ENCODE measurements at regions not wholly inside any gene's neighbourhood (a gene's known extent, or its start where the extent isn't known, plus 50 kb on each side); places are given as distances from the start of the nearest gene placed in this dataset.

DNA sequence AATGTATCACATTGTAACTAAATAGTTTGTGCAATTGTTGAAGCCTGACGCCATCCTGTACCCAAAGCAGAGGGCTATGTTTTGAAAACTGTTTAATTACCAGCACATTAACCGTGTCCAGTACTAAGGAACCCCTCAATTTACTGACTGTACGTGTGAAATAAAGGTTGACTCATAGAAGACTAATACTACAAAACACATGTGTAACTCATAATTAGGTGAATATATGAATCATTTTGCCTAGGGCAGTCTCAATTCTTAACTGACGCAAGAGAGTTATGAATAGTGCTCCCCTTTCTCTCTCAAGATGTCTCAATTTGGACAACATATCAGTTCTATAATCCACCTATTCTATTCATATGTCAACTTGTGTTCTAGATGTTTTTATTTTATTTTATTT lies 558.4 kb downstream of the PRDM9 start:
- Histone ChIP-seq H3K27me3 (ENCODE audit: control insufficient read depth, insufficient read depth, low read length) (no peaks in the 10 kb centered on the region), H3K36me3 (ENCODE audit: control insufficient read depth, insufficient read depth, low read length) (no peaks in the 10 kb centered on the region), H3K4me3 (ENCODE audit: low read depth, low read length) (no peak overlapping the region)
- CTCF ChIA-PET: no interaction called here
- TF ChIP-seq, protein P1, sequence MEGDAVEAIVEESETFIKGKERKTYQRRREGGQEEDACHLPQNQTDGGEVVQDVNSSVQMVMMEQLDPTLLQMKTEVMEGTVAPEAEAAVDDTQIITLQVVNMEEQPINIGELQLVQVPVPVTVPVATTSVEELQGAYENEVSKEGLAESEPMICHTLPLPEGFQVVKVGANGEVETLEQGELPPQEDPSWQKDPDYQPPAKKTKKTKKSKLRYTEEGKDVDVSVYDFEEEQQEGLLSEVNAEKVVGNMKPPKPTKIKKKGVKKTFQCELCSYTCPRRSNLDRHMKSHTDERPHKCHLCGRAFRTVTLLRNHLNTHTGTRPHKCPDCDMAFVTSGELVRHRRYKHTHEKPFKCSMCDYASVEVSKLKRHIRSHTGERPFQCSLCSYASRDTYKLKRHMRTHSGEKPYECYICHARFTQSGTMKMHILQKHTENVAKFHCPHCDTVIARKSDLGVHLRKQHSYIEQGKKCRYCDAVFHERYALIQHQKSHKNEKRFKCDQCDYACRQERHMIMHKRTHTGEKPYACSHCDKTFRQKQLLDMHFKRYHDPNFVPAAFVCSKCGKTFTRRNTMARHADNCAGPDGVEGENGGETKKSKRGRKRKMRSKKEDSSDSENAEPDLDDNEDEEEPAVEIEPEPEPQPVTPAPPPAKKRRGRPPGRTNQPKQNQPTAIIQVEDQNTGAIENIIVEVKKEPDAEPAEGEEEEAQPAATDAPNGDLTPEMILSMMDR (IDR thresholded peaks at IDR 0.05; ENCODE audit: insufficient read depth, low read depth, low read length): no peak
- POLR2A ChIA-PET: no interaction called here
- DNase-seq (ENCODE audit: low read depth): no peak

DNA sequence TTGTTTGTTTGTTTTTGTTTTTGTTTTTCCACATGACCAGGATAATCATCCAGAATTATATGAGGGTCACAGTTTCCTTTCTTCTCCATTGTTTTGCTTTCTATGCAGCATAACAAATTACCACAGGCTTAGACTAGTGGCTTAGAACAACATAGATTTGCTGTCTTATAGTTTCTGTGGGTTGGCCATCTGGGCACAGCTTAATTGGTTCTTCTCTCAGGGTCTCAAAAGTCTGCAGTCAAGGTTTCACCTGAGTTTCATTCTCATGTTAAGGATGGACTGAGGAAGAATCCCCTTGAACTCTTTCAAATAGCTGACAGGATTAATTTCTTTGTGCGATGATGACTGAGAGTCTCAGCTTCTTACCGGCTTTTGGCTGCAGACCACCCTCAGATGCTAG lies 559.8 kb downstream of the PRDM9 start:
- TF ChIP-seq, protein P1 (IDR thresholded peaks at IDR 0.05; ENCODE audit: insufficient read depth, low read depth, low read length): no peak
- H3K27me3 ChIP-seq (ENCODE audit: control insufficient read depth, insufficient read depth, low read length): no peaks in the 10 kb centered on the region
- no peaks in the 10 kb centered on the region for H3K36me3 ChIP-seq (ENCODE audit: control insufficient read depth, insufficient read depth, low read length)
- no peak overlapping the region for H3K4me3 ChIP-seq (ENCODE audit: low read depth, low read length)
- DNase-seq (ENCODE audit: low read depth): no peak
- CTCF ChIA-PET: no interaction called here
- POLR2A ChIA-PET: no interaction called here

DNA sequence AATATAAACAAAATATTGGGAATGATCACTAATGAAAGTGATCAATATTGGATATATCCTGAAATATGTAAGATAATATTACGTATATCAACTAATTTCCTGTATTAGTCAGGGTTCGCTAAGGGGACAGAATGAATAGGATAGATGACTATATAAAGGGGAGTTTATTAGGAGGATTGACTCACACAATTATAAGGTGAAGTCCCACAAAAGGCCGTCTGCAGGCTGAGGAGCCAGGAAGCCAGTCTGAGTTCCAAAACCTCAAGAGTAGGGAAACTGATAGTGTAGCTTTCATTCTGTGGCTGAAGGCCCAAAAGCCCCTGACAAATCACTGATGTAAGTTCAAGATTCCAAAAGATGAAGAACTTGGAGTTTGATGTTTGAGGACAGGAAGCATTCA lies 561.1 kb downstream of the PRDM9 start:
- H3K4me3 ChIP-seq (ENCODE audit: low read depth, low read length): no peak overlapping the region

DNA sequence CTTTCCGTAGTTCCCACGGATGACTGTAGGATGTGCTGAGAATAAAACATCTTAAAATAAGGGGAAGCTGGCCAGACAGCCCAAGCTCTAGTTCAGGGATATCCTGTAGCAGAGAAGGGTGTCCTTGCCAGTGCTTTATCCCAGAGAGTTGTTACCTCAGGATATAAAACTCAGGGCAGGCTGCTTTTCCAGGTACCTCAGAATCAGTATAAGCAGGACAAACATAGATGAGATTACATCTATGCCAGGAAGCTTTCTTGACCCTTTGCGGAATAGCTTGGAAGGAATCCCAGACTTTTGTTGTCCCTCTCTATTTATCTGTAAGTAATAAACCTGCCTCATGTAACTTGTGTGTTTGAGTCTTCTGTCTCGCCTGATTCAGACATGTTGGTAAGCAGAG lies 565.7 kb downstream of the PRDM9 start:
- TF ChIP-seq, protein P1 (IDR thresholded peaks at IDR 0.05; ENCODE audit: insufficient read depth, low read depth, low read length): no peak
- Histone ChIP-seq H3K36me3 (ENCODE audit: control insufficient read depth, insufficient read depth, low read length) (no peaks in the 10 kb centered on the region), H3K27me3 (ENCODE audit: control insufficient read depth, insufficient read depth, low read length) (no peaks in the 10 kb centered on the region), H3K4me3 (ENCODE audit: low read depth, low read length) (no peak overlapping the region)
- POLR2A ChIA-PET: no interaction called here
- no peak for DNase-seq (ENCODE audit: low read depth)
- CTCF ChIA-PET: no interaction called here

More for the DNA sequence above, 561.1 kb downstream of the PRDM9 start:
- no peaks in the 10 kb centered on the region for H3K36me3 ChIP-seq (ENCODE audit: control insufficient read depth, insufficient read depth, low read length)
- TF ChIP-seq, protein P1 (IDR thresholded peaks at IDR 0.05; ENCODE audit: insufficient read depth, low read depth, low read length): no peak
- no peaks in the 10 kb centered on the region for H3K27me3 ChIP-seq (ENCODE audit: control insufficient read depth, insufficient read depth, low read length)
- ChIA-PET POLR2A (no interaction called here), CTCF (no interaction called here)
- no peak for DNase-seq (ENCODE audit: low read depth)

DNA sequence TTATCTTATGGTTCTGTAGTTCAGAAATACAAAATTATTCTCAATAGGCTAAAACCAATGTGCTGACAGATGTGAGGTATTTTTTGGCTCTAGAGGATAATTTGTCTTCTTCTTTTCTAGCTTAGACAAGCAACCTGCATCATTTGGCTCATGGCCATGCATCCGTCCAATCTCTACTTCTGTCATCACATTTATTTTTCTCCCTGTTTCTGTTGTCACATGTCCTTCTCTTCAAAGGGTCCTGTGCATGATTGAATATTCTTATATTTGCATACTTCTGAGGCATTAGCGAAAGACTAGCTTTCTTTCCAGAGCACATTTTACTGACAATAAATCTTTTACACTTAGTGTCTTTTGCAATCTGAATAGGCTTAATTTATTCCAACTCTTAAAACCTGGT lies 564.7 kb downstream of the CDH10 start:
- no peaks in the 10 kb centered on the region for H3K27me3 ChIP-seq (ENCODE audit: control insufficient read depth, insufficient read depth, low read length)
- H3K36me3 ChIP-seq (ENCODE audit: control insufficient read depth, insufficient read depth, low read length): no peaks in the 10 kb centered on the region
- no peak for DNase-seq (ENCODE audit: low read depth)
- ChIA-PET CTCF (no interaction called here), POLR2A (no interaction called here)
- TF ChIP-seq, protein P1 (IDR thresholded peaks at IDR 0.05; ENCODE audit: insufficient read depth, low read depth, low read length): no peak
- no peak overlapping the region for H3K4me3 ChIP-seq (ENCODE audit: low read depth, low read length)
